Transverse colon (tissue), 4 donors: ENCODE measurements at regions not wholly inside any gene's neighbourhood (a gene's known extent, or its start where the extent isn't known, plus 50 kb on each side); places are given as distances from the start of the nearest gene placed in this dataset.

Source experiments
- DNase-seq: peaks from one replicate; pipeline ENCODE4 v3.0.0-alpha.2; 2019
- H3K27ac ChIP-seq, 4 donors: fragments of 200-600 bp; sonication (generic); 2 replicates each; pipeline ENCODE4 v1.5.1; 2016 to 2018; ENCODE audit warnings: inconsistent platforms in 4 of 4
- H3K27me3 ChIP-seq: fragments of 200-600 bp; sonication (generic); 2 replicates; pipeline ENCODE4 v1.5.1; 2017; ENCODE audit warnings: inconsistent platforms
- H3K36me3 ChIP-seq, 4 donors: fragments of 200-600 bp; sonication (generic); 2 replicates each; pipeline ENCODE4 v1.5.1; 2017 to 2019; ENCODE audit warnings: inconsistent platforms in 4 of 4
- H3K4me1 ChIP-seq, 4 donors: fragments of 200-600 bp; sonication (generic); 2 replicates each; pipeline ENCODE4 v1.5.1; 2017 to 2020; ENCODE audit warnings: inconsistent platforms in 4 of 4
- H3K4me3 ChIP-seq, 4 donors: fragments of 200-600 bp; sonication (generic); 1 replicate in 1 of 4; 2 replicates in 3 of 4; pipeline versions ENCODE4 v1.5.1 to v1.6.1; 2017 to 2019; ENCODE audit warnings: inconsistent platforms in 4 of 4
- H3K9me3 ChIP-seq, 2 donors: fragments of 200-600 bp; sonication (generic); 2 replicates each; pipeline ENCODE4 v1.5.1; 2017 to 2019; ENCODE audit warnings: inconsistent platforms in 2 of 2
- CTCF ChIP-seq, 5 experiments: fragments of 200-600 bp in 3 of 5; fragments of 450-650 bp in 2 of 5; sonication (generic) in 3 of 5; IDR thresholded peaks; 1 replicate in 2 of 5; 2 replicates in 3 of 5; pipeline ENCODE4 v1.5.1; 2016 to 2017; ENCODE audit warnings: antibody characterized with exemption in 5 of 5, inconsistent platforms in 3 of 5, mild to moderate bottlenecking in 2 of 5, moderate library complexity in 1 of 5
- EP300 ChIP-seq: sonication (generic); formaldehyde crosslinking; IDR thresholded peaks from one replicate; pipeline ENCODE4 v1.6.1; 2017; ENCODE audit warnings: antibody characterized with exemption, low read depth
- POLR2A ChIP-seq: fragments of 450-650 bp; IDR thresholded peaks from one replicate; pipeline ENCODE4 v1.6.1; 2016; ENCODE audit warnings: antibody characterized with exemption, mild to moderate bottlenecking, moderate library complexity
- POLR2AphosphoS5 ChIP-seq, 3 donors: sonication (generic); formaldehyde crosslinking; IDR thresholded peaks; one replicate each; pipeline ENCODE4 v1.6.1; 2016; ENCODE audit warnings: antibody characterized with exemption in 3 of 3
- WGBS, 2 donors: methylation state at CpG; one replicate each; pipeline ENCODE4 v1.1.5; 2018; ENCODE audit warnings: low coverage in 1 of 2; 5-methylcytosine and 5-hydroxymethylcytosine counted together
- in situ Hi-C, 4 donors: fragments of 200-750 bp; cut with MboI; loops; one replicate each; pipeline versions ENCODE4 v1.15.0 to v1.15.1; 2017; ENCODE audit warnings: low sequenced_read_pairs in 3 of 4, low pct_ligation_motif_present in 1 of 4, low pct_unique_long_range_greater_than_20kb in 1 of 4
- intact Hi-C: fragments of 100-400 bp; cut with DNase I; formaldehyde crosslinking; loops from one replicate; pipeline ENCODE4 v1.15.1; 2023; ENCODE audit warnings: low total_unique reads

GRCh38 chr5:2003206-2003605 lies 120.5 kb upstream of the IRX4 start:
- no peaks in the 10 kb centered on the region for H3K36me3 ChIP-seq
- no peaks in the 10 kb centered on the region for H3K4me1 ChIP-seq
- 68 to 75% methylated on average over 7 to 10 of the region's 10 CpGs for WGBS, 2 donors
- H3K4me3 ChIP-seq, result no peak overlapping the region
- no peaks in the 10 kb centered on the region for H3K27me3 ChIP-seq
- in situ Hi-C loops (loop anchor here in 3 of 4 donors (25.0 kb wide), 2 partner anchors 241 to 266 kb away; no protein-coding TSS in a partner anchor), intact Hi-C loops (no loop called here)
- DNase-seq, result no peak
- H3K27ac ChIP-seq, result no peak overlapping the region
- no peaks in the 10 kb centered on the region for H3K9me3 ChIP-seq
- TF ChIP-seq CTCF (IDR thresholded peaks at IDR 0.05) (no peak), POLR2A (no peak), POLR2AphosphoS5 (IDR thresholded peaks at IDR 0.05) (no peak), EP300 (no peak)

- no peaks in the 10 kb centered on the region for H3K27me3 ChIP-seq
Measured at GRCh38 chr5:2001300-2001699, 118.6 kb upstream of the IRX4 start.

GRCh38 chr5:2000591-2000990 lies 117.9 kb upstream of the IRX4 start:
- no peak overlapping the region for H3K4me3 ChIP-seq
- no peak for DNase-seq
- no peak for TF ChIP-seq EP300
- TF ChIP-seq CTCF (IDR thresholded peaks at IDR 0.05), result no peak
- 74 to 100% methylated on average over 1 to 12 of the region's 12 CpGs for WGBS, 2 donors
- in situ Hi-C loops, result loop anchor here in 3 of 4 donors (25.0 kb wide), 2 partner anchors 238 to 263 kb away; no protein-coding TSS in a partner anchor
- H3K4me1 ChIP-seq, result no peaks in the 10 kb centered on the region
- H3K9me3 ChIP-seq, result no peaks in the 10 kb centered on the region
- no peaks in the 10 kb centered on the region for H3K27me3 ChIP-seq
- H3K36me3 ChIP-seq, result no peaks in the 10 kb centered on the region
- intact Hi-C loops, result no loop called here
- no peak overlapping the region for H3K27ac ChIP-seq

More at GRCh38 chr5:2001300-2001699, 118.6 kb upstream of the IRX4 start:
- no peak overlapping the region for H3K27ac ChIP-seq
- intact Hi-C loops (no loop called here), in situ Hi-C loops (loop anchor here in 3 of 4 donors (25.0 kb wide), 2 partner anchors 239 to 264 kb away; no protein-coding TSS in a partner anchor)
- H3K9me3 ChIP-seq, result no peaks in the 10 kb centered on the region
- no peaks in the 10 kb centered on the region for H3K36me3 ChIP-seq
- 59 to 75% methylated on average over 4 to 12 of the region's 12 CpGs for WGBS, 2 donors
- no peaks in the 10 kb centered on the region for H3K4me1 ChIP-seq
- TF ChIP-seq EP300, result no peak
- TF ChIP-seq POLR2A, result no peak
- TF ChIP-seq CTCF (IDR thresholded peaks at IDR 0.05), result no peak
- no peak for TF ChIP-seq POLR2AphosphoS5 (IDR thresholded peaks at IDR 0.05)
- DNase-seq, result no peak
- no peak overlapping the region for H3K4me3 ChIP-seq

- H3K27ac ChIP-seq, result no peak overlapping the region
- no peaks in the 10 kb centered on the region for H3K27me3 ChIP-seq
- WGBS, 2 donors, result 55 to 77% methylated on average over 3 to 6 of the region's 6 CpGs
- DNase-seq, result no peak
- TF ChIP-seq CTCF (IDR thresholded peaks at IDR 0.05) (no peak), POLR2AphosphoS5 (IDR thresholded peaks at IDR 0.05) (no peak), POLR2A (no peak), EP300 (no peak)
- in situ Hi-C loops (loop anchor here in 3 of 4 donors (25.0 kb wide), 2 partner anchors 237 to 262 kb away; no protein-coding TSS in a partner anchor), intact Hi-C loops (no loop called here)
- no peak overlapping the region for H3K4me3 ChIP-seq
- no peaks in the 10 kb centered on the region for H3K4me1 ChIP-seq
- H3K9me3 ChIP-seq, result no peaks in the 10 kb centered on the region
- no peaks in the 10 kb centered on the region for H3K36me3 ChIP-seq
Measured at GRCh38 chr5:1999794-2000193, 117.1 kb upstream of the IRX4 start.
